H1 (cell line): ENCODE measurements at regions not wholly inside any gene's neighbourhood (a gene's known extent, or its start where the extent isn't known, plus 50 kb on each side); places are given as distances from the start of the nearest gene placed in this dataset.
"Not testable (repeated sequence)": the region's sequence is repeated elsewhere in the genome, so short reads cannot be mapped to it uniquely, and the experiment has no call there.

Experiments
- CTCF ChIA-PET: fragments of 300-600 bp; sonication (Branson Sonifier 250); formaldehyde crosslinking; loops from one replicate; lab custom pipeline; 2021; ENCODE audit not compliant: partially characterized antibody; lab: Charles Lee
- POLR2A ChIA-PET: fragments of 300-600 bp; sonication (Branson Sonifier 250); formaldehyde crosslinking; loops from one replicate; lab custom pipeline; 2021; ENCODE audit warnings: inconsistent platforms; ENCODE audit not compliant: partially characterized antibody; lab: Charles Lee
- DNase-seq, 2 experiments: peaks; one replicate each; pipeline versions ENCODE4 v3.0.0 to v3.0.0-alpha.2; 2010 to 2022; ENCODE audit warnings: low spot score in 2 of 2, low read depth in 1 of 2, mixed read lengths in 1 of 2
- FAIRE-seq: peaks from 2 replicates; lab custom pipeline; 2011; peaks lifted over from hg19 to GRCh38; lab: Jason Lieb, UNC
- H2AFZ ChIP-seq: 2 replicates; pipeline ENCODE4 v1.8.1; 2012; ENCODE audit warnings: low read length, inconsistent platforms
- H2AK5ac ChIP-seq: 2 replicates; pipeline ENCODE4 v1.6.1; 2013; ENCODE audit warnings: low read depth, low read length
- H2BK120ac ChIP-seq: replicated peaks from 2 replicates; pipeline ENCODE3; 2013; ENCODE audit warnings: low read depth, low read length, inconsistent platforms
- H2BK12ac ChIP-seq: 2 replicates; pipeline ENCODE4 v1.6.1; 2013; ENCODE audit warnings: low read depth, low read length
- H2BK15ac ChIP-seq: 2 replicates; pipeline ENCODE4 v1.6.1; 2013; ENCODE audit warnings: low read length
- H2BK20ac ChIP-seq: 2 replicates; pipeline ENCODE4 v1.6.1; 2013; ENCODE audit warnings: low read length
- H2BK5ac ChIP-seq: 2 replicates; pipeline ENCODE4 v1.6.1; 2013; ENCODE audit warnings: low read depth, low read length
- H3K14ac ChIP-seq: 2 replicates; pipeline ENCODE4 v1.6.1; 2013; ENCODE audit warnings: inconsistent platforms; ENCODE audit not compliant: insufficient read length
- H3K18ac ChIP-seq: 2 replicates; pipeline ENCODE4 v1.6.1; 2013; ENCODE audit warnings: low read length; ENCODE audit errors: extremely low read depth
- H3K23ac ChIP-seq: 2 replicates; pipeline ENCODE4 v1.6.1; 2013; ENCODE audit warnings: inconsistent platforms; ENCODE audit not compliant: insufficient read length
- H3K23me2 ChIP-seq: 2 replicates; pipeline ENCODE4 v1.6.1; 2013; ENCODE audit warnings: low read depth, low read length
- H3K27ac ChIP-seq: 2 replicates; pipeline ENCODE4 v1.6.1; 2011; ENCODE audit warnings: low read depth, low read length, inconsistent platforms
- H3K27me3 ChIP-seq, 4 experiments: replicated peaks in 1 of 4; 1 replicate in 1 of 4; 2 replicates in 3 of 4; pipeline versions ENCODE4 v1.6.1 to v1.8.1; 2011 to 2013; ENCODE audit warnings: low read length in 3 of 4, mild to moderate bottlenecking in 3 of 4, inconsistent platforms in 2 of 4, mixed read lengths in 2 of 4, moderate library complexity in 1 of 4; ENCODE audit not compliant: control insufficient read depth in 3 of 4, insufficient read depth in 3 of 4; ENCODE audit errors: extremely low read depth in 1 of 4
- H3K36me3 ChIP-seq, 4 experiments: 2 replicates each; pipeline versions ENCODE4 v1.6.1 to v1.8.1; 2011 to 2013; ENCODE audit warnings: mild to moderate bottlenecking in 4 of 4, low read length in 3 of 4, moderate library complexity in 2 of 4, control low read depth in 1 of 4, inconsistent platforms in 1 of 4; ENCODE audit not compliant: insufficient read depth in 4 of 4, control insufficient read depth in 2 of 4
- H3K4ac ChIP-seq: replicated peaks from 2 replicates; pipeline ENCODE3; 2013; ENCODE audit warnings: low read length, low read depth, mixed read lengths, inconsistent platforms; ENCODE audit not compliant: insufficient read length
- H3K4me1 ChIP-seq, 4 experiments: replicated peaks in 1 of 4; 1 replicate in 1 of 4; 2 replicates in 3 of 4; pipeline versions ENCODE4 v1.6.1 to v1.8.1; 2011 to 2013; ENCODE audit warnings: low read length in 3 of 4, inconsistent platforms in 2 of 4, mixed read lengths in 1 of 4; ENCODE audit not compliant: insufficient read depth in 4 of 4, control insufficient read depth in 3 of 4
- H3K4me2 ChIP-seq, 2 experiments: 2 replicates each; pipeline versions ENCODE4 v1.6.1 to v1.8.1; 2011 to 2013; ENCODE audit warnings: low read depth in 2 of 2, low read length in 2 of 2, control low read depth in 1 of 2, inconsistent platforms in 1 of 2, mild to moderate bottlenecking in 1 of 2; ENCODE audit not compliant: insufficient read depth in 1 of 2
- H3K4me3 ChIP-seq, 4 experiments: fragments of 200-600, 300-600 bp in 1 of 4; sonication (generic), shearing (Covaris generic), sonication (Bioruptor Twin) in 1 of 4; 2 replicates each; pipeline versions ENCODE4 v1.5.1 to v1.8.1; 2011 to 2016; ENCODE audit warnings: low read length in 4 of 4, low read depth in 3 of 4, control low read depth in 2 of 4, inconsistent platforms in 2 of 4, mild to moderate bottlenecking in 2 of 4, mixed read lengths in 1 of 4, moderate library complexity in 1 of 4; ENCODE audit not compliant: insufficient read depth in 2 of 4; ENCODE audit errors: extremely low read depth in 1 of 4
- H3K56ac ChIP-seq: replicated peaks from 2 replicates; pipeline ENCODE3; 2013; ENCODE audit warnings: low read depth, mild to moderate bottlenecking, mixed read lengths, low read length, inconsistent platforms; ENCODE audit not compliant: insufficient read length
- H3K79me1 ChIP-seq: 2 replicates; pipeline ENCODE4 v1.6.1; 2013; ENCODE audit warnings: low read depth, low read length, control low read depth
- H3K79me2 ChIP-seq, 2 experiments: 2 replicates each; pipeline versions ENCODE4 v1.6.1 to v1.8.1; 2012 to 2013; ENCODE audit warnings: low read length in 2 of 2, mild to moderate bottlenecking in 2 of 2, inconsistent platforms in 1 of 2; ENCODE audit not compliant: insufficient read depth in 2 of 2, control insufficient read depth in 1 of 2
- H3K9ac ChIP-seq, 4 experiments: replicated peaks in 1 of 4; 1 replicate in 1 of 4; 2 replicates in 3 of 4; pipeline versions ENCODE4 v1.6.1 to v1.8.1; 2011 to 2013; ENCODE audit warnings: low read depth in 3 of 4, low read length in 3 of 4, control low read depth in 2 of 4, mild to moderate bottlenecking in 2 of 4, moderate library complexity in 2 of 4, inconsistent platforms in 1 of 4; ENCODE audit errors: extremely low read depth in 1 of 4
- H3K9me3 ChIP-seq, 2 experiments: 2 replicates each; pipeline versions ENCODE4 v1.6.1 to v1.8.1; 2012 to 2013; ENCODE audit warnings: mild to moderate bottlenecking in 2 of 2, moderate library complexity in 2 of 2, control low read depth in 1 of 2, inconsistent platforms in 1 of 2, low read depth in 1 of 2, low read length in 1 of 2, mixed read lengths in 1 of 2; ENCODE audit not compliant: insufficient read depth in 2 of 2
- H4K20me1 ChIP-seq, 2 experiments: replicated peaks in 1 of 2; 2 replicates each; pipeline versions ENCODE3 to v1.8.1; 2011 to 2013; ENCODE audit warnings: inconsistent platforms in 2 of 2, low read length in 2 of 2, mild to moderate bottlenecking in 1 of 2; ENCODE audit not compliant: insufficient read depth in 2 of 2, control insufficient read depth in 1 of 2
- H4K5ac ChIP-seq: 2 replicates; pipeline ENCODE4 v1.6.1; 2013; ENCODE audit warnings: low read length, low read depth, mixed read lengths, inconsistent platforms; ENCODE audit not compliant: insufficient read length
- H4K8ac ChIP-seq: 2 replicates; pipeline ENCODE4 v1.8.0; 2013; ENCODE audit warnings: mild to moderate bottlenecking, moderate library complexity, low read length, inconsistent platforms; ENCODE audit not compliant: insufficient read depth; ENCODE audit errors: extremely low read depth
- H4K91ac ChIP-seq: replicated peaks from 2 replicates; pipeline ENCODE3; 2013; ENCODE audit warnings: low read length, mixed read lengths, inconsistent platforms; ENCODE audit not compliant: insufficient read length
- WGBS, 2 experiments: shearing (Covaris generic) in 1 of 2; methylation state at CpG; one replicate each; pipeline versions ENCODE4 v1.1.6 to v1.1.7; 2013 to 2015; ENCODE audit warnings: low lambda C conversion rate in 2 of 2, mixed read lengths in 2 of 2, inconsistent platforms in 1 of 2, low coverage in 1 of 2, missing lambda C conversion rate in 1 of 2; ENCODE audit not compliant: insufficient replicate concordance in 2 of 2, insufficient coverage in 1 of 2, insufficient read length in 1 of 2; ENCODE audit errors: extremely low coverage in 1 of 2, missing lambda C conversion rate in 1 of 2; 5-methylcytosine and 5-hydroxymethylcytosine counted together

DNA sequence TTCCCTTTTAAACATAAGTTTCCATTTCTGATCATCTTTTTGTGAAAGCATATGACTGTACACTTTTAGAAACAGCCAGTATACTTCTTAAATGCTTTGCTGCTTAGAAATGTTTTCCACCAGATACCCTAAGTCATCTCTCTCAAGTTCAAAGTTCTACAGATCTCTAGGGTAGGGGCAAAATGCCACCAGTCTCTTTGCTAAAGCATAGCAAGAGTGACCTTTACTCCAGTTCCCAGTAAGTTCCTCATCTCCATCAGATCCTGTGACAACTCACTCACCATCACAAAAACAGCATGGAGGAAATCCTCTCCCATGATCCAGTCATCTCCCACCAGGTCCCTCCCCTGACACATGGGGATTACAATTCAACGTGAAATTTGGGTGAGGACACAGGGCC is 75.6 kb upstream of the RNF32 start:
- WGBS, 2 experiments = 91% methylated on average over 1 of the region's 1 CpG; no CpG with 5 or more reads in 1 of the 2 experiments
- H3K23ac ChIP-seq, H3K79me2 ChIP-seq, H3K36me3 ChIP-seq, H3K4ac ChIP-seq, H4K91ac ChIP-seq, H2BK5ac ChIP-seq, H2AFZ ChIP-seq, H2BK20ac ChIP-seq, H4K20me1 ChIP-seq, H3K14ac ChIP-seq, H4K5ac ChIP-seq, FAIRE-seq, DNase-seq, H3K4me1 ChIP-seq, H3K23me2 ChIP-seq, H3K27me3 ChIP-seq, H3K18ac ChIP-seq, H2BK12ac ChIP-seq, POLR2A ChIA-PET, H3K4me2 ChIP-seq, H3K9ac ChIP-seq, H3K79me1 ChIP-seq, H2BK15ac ChIP-seq, H2BK120ac ChIP-seq, H2AK5ac ChIP-seq, H3K27ac ChIP-seq, H3K4me3 ChIP-seq, H3K56ac ChIP-seq, H4K8ac ChIP-seq: not testable (repeated sequence)
- CTCF ChIA-PET = interaction anchor here (0.8 to 1.6 kb wide), 3 partner anchors 7 to 16 kb away, joined by 3 read pairs; no protein-coding TSS in a partner anchor
- H3K9me3 ChIP-seq = peaks cover 5 to 11% of the 10 kb centered on the region in 2 experiments; a peak in 2 of 4 replicates
